ENCODE measurements at regions not wholly inside any gene's neighbourhood (a gene's known extent, or its start where the extent isn't known, plus 50 kb on each side); places are given as distances from the start of the nearest gene placed in this dataset.
"Not testable (repeated sequence)": the region's sequence is repeated elsewhere in the genome, so short reads cannot be mapped to it uniquely, and the experiment has no call there.

DNA sequence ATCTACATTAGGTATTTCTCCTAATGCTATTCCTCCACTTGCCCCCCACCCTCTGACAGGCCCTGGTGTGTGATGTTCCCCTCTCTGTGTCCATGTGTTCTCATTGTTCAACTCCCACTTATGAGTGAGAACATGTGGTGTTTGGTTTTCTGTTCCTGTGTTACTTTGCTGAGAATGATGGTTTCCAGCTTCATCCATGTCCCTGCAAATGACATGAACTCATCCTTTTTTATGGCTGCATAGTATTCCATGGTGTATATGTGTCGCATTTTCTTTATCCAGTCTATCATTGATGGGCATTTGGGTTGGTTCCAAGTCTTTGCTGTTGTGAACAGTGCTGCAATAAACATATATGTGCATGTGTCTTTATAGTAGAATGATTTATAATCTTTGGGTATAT lies 50.6 kb upstream of the GRHL3 start:
- H3K36me3 ChIP-seq (replicated peaks in 1 of 2; ENCODE audit: insufficient read depth in 1 of 2, low read depth in 2 of 2); intact Hi-C loops (cut with DNase I); ATAC-seq; H3K9me3 ChIP-seq; H3K27me3 ChIP-seq; H3K4me3 ChIP-seq; H3K27ac ChIP-seq; H3K4me1 ChIP-seq; DNase-seq: not testable (repeated sequence)
- WGBS, 2 donors: 78 to 88% methylated on average over 1 of the region's 1 CpG

DNA sequence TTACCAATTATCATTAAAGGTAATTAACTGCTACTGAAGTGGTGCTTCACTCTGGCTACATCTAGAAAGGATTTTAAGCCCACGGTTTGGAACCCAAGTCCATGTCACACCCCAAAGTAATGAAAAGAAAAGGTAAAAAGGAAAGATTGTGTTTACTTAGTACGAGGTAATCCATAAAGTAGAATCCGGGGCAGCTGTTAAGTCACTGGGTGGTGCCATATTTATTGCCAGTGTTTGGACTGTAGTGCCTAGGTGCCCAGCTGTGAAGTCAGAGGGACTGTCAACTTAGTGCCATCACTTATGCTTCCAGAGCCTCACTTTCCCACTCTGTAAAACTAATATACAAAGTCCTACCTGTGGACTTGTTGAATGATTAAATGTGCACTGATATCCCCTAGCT lies 52.2 kb upstream of the GRHL3 start:
- no peaks in the 10 kb centered on the region for H3K4me1 ChIP-seq
- intact Hi-C loops (cut with DNase I): no loop called here
- 40 to 58% methylated on average over 3 of the region's 3 CpGs for WGBS, 2 donors
- H3K27me3 ChIP-seq: no peaks in the 10 kb centered on the region
- no peak overlapping the region for H3K4me3 ChIP-seq
- H3K9me3 ChIP-seq: no peaks in the 10 kb centered on the region
- H3K36me3 ChIP-seq (replicated peaks in 1 of 2; ENCODE audit: insufficient read depth in 1 of 2, low read depth in 2 of 2): no peaks in the 10 kb centered on the region
- DNase-seq (no peak), ATAC-seq (no peak)
- no peak for TF ChIP-seq POLR2A (IDR thresholded peaks at IDR 0.05)
- TF ChIP-seq, protein P1, sequence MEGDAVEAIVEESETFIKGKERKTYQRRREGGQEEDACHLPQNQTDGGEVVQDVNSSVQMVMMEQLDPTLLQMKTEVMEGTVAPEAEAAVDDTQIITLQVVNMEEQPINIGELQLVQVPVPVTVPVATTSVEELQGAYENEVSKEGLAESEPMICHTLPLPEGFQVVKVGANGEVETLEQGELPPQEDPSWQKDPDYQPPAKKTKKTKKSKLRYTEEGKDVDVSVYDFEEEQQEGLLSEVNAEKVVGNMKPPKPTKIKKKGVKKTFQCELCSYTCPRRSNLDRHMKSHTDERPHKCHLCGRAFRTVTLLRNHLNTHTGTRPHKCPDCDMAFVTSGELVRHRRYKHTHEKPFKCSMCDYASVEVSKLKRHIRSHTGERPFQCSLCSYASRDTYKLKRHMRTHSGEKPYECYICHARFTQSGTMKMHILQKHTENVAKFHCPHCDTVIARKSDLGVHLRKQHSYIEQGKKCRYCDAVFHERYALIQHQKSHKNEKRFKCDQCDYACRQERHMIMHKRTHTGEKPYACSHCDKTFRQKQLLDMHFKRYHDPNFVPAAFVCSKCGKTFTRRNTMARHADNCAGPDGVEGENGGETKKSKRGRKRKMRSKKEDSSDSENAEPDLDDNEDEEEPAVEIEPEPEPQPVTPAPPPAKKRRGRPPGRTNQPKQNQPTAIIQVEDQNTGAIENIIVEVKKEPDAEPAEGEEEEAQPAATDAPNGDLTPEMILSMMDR (IDR thresholded peaks at IDR 0.05): no peak
- no peak overlapping the region for H3K27ac ChIP-seq

DNA sequence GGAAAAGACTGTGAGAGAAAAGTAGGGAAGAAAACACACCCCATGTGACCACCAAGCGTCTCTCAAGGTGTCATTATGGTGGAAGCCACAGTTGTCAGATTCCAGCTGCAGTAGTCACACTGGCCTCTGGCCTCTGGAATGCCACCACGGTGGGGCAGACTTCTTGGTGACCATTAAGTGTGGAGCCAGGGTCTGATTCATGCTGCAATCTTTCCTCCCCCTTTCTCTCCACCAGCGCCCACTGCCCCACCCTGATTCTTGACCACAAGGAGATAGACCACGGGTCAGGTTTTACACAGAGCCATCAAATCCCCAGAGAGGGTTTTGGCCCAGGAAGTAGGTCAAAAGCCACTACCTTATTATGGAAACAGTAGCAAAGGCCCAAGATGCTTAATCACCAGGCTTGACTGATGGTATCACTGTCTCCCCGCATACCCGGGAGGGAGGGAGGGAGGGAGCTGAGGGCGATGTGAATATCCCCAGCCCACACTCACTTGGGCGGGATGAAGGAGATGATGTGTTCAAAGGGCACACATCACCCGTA lies 52.7 kb upstream of the GRHL3 start:
- intact Hi-C loops (cut with DNase I): no loop called here
- TF ChIP-seq, protein P1 (IDR thresholded peaks at IDR 0.05): no peak
- no peak for TF ChIP-seq POLR2A (IDR thresholded peaks at IDR 0.05)

GRCh38 chr1:24263746-24264145 lies 55.4 kb upstream of the GRHL3 start:
- Histone ChIP-seq H3K4me1 (no peaks in the 10 kb centered on the region), H3K27me3 (no peaks in the 10 kb centered on the region), H3K27ac (no peak overlapping the region), H3K36me3 (replicated peaks in 1 of 2; ENCODE audit: insufficient read depth in 1 of 2, low read depth in 2 of 2) (no peaks in the 10 kb centered on the region), H3K9me3 (no peaks in the 10 kb centered on the region), H3K4me3 (no peak overlapping the region)
- no peak for DNase-seq
- intact Hi-C loops (cut with DNase I): no loop called here
- TF ChIP-seq POLR2A (IDR thresholded peaks at IDR 0.05): no peak
- TF ChIP-seq, protein P1 (IDR thresholded peaks at IDR 0.05): no peak
- WGBS, 2 donors: 92 to 100% methylated on average over 1 of the region's 1 CpG
- no peak for ATAC-seq

More for the DNA sequence above, 52.7 kb upstream of the GRHL3 start:
- no peak overlapping the region for H3K4me3 ChIP-seq
- WGBS, 2 donors: 68 to 69% methylated on average over 7 to 9 of the region's 9 CpGs
- no peak for ATAC-seq
- no peaks in the 10 kb centered on the region for H3K27me3 ChIP-seq
- no peak for DNase-seq
- no peak overlapping the region for H3K27ac ChIP-seq
- no peaks in the 10 kb centered on the region for H3K9me3 ChIP-seq
- H3K4me1 ChIP-seq: no peaks in the 10 kb centered on the region
- H3K36me3 ChIP-seq (replicated peaks in 1 of 2; ENCODE audit: insufficient read depth in 1 of 2, low read depth in 2 of 2): no peaks in the 10 kb centered on the region

DNA sequence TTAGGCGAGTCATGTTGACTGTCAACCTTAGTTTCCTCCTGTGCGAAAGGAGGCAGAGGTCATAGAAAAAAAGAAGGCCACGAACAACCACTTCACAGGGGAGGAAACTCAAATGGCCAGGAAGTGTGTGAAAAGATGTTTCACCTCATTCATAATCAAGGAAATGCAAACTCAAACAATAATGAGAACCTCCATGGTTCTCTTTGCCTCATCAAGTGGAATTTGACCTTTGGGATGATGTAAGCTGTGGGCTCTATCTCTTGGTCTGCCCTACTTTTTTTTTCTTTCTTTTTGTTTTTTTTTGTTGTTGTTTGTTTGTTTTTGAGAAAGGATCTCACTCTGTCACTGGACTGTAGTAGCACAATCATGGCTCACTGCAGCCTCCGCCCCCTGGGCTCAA lies 55.9 kb upstream of the GRHL3 start:
- TF ChIP-seq, protein P1 (IDR thresholded peaks at IDR 0.05): no peak
- no peak for TF ChIP-seq POLR2A (IDR thresholded peaks at IDR 0.05)
- WGBS, 2 donors: 87 to 89% methylated on average over 4 of the region's 4 CpGs
- intact Hi-C loops (cut with DNase I): no loop called here
- no peak for DNase-seq
- Histone ChIP-seq H3K36me3 (replicated peaks in 1 of 2; ENCODE audit: insufficient read depth in 1 of 2, low read depth in 2 of 2) (no peaks in the 10 kb centered on the region), H3K4me3 (no peak overlapping the region), H3K27ac (no peak overlapping the region), H3K27me3 (no peaks in the 10 kb centered on the region), H3K4me1 (no peaks in the 10 kb centered on the region), H3K9me3 (no peaks in the 10 kb centered on the region)
- ATAC-seq: no peak

All from body of pancreas (tissue), 4 donors.